ENCODE measurements at regions not wholly inside any gene's neighbourhood (a gene's known extent, or its start where the extent isn't known, plus 50 kb on each side); places are given as distances from the start of the nearest gene placed in this dataset.

DNA sequence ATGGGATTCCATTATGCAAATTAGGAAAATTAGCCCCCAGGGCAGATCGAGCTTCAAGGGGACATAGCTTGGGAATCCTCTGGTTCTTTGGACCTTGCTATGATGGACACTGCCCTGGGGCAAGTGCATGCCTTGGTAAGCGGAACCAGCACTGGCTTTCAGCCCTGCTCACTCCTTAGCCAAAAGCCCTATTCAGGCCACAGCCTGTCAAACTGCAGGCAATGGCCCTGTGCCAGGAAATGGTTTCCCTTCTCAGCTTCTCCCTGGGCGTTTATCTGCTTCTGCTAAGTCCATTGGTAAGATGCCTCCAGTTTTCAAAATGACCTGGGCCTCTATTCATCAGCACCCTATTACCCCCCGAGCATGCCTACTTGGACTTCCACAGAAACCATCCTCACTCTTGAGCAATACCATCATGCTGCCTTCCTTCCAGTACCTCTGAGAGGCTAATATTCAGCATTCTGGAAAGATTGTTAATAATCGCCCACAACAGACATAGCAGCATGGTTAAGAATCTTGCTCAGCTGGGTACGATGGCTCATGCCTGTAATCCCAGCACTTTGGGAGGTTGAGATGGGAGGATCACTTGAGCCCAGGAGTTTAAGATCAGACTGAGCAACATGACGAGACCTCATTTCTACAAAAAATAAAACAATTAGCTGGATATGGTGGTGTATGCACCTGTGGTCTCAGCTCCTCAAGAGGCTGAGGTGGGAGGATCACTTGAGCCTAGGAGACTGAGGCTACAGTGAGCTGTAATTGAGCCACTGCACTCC, 918.6 kb upstream of the AUTS2 start:
- DNase-seq (no peak), ATAC-seq (ENCODE audit: low FRiP score in 2 of 2) (no peak)
- Histone ChIP-seq H3K4me3 (no peak overlapping the region), H3K4me1 (no peaks in the 10 kb centered on the region), H3K9me3 (no peaks in the 10 kb centered on the region), H3K27ac (no peak overlapping the region), H3K36me3 (no peaks in the 10 kb centered on the region), H3K27me3 (no peaks in the 10 kb centered on the region)
- 73 to 74% methylated on average over 7 of the region's 7 CpGs for WGBS, 2 donors
- TF ChIP-seq, protein P1, sequence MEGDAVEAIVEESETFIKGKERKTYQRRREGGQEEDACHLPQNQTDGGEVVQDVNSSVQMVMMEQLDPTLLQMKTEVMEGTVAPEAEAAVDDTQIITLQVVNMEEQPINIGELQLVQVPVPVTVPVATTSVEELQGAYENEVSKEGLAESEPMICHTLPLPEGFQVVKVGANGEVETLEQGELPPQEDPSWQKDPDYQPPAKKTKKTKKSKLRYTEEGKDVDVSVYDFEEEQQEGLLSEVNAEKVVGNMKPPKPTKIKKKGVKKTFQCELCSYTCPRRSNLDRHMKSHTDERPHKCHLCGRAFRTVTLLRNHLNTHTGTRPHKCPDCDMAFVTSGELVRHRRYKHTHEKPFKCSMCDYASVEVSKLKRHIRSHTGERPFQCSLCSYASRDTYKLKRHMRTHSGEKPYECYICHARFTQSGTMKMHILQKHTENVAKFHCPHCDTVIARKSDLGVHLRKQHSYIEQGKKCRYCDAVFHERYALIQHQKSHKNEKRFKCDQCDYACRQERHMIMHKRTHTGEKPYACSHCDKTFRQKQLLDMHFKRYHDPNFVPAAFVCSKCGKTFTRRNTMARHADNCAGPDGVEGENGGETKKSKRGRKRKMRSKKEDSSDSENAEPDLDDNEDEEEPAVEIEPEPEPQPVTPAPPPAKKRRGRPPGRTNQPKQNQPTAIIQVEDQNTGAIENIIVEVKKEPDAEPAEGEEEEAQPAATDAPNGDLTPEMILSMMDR (IDR thresholded peaks at IDR 0.05) = no peak
- no peak for TF ChIP-seq POLR2AphosphoS5 (IDR thresholded peaks at IDR 0.05)
- TF ChIP-seq EP300 (IDR thresholded peaks at IDR 0.05) = no peak
- no peak for TF ChIP-seq POLR2A (IDR thresholded peaks at IDR 0.05)

DNA sequence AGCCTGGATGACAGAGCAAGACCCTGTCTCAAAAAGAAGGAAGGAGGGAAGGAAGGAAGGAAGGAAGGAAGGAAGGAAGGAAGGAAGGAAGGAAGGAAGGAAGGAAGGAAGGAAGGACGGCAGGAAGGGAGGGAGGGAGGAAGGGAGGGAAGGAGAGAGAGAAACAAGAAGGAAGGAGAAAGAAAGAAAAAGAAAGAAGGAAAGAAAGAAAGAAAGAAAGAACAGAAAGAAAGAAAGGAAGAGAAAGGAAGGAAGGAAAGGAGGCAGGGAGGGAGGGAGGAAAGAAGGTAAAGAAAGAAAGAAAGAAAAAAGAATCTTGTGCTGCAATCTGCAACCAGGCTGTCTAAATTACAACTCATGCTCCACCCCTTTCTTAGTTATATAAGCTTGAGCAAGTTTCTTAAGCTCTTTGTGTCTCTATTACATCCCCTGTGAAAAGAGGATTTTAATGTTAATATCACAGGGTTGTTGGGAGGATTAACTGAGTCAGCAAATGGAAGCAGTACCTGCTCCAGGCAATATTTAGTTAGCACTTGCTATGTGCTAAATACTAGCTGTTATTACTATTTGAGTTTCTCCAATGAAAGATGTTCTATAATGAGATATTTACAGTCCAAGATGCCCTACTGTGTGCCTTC, 917.9 kb upstream of the AUTS2 start:
- H3K27me3 ChIP-seq = no peaks in the 10 kb centered on the region
- DNase-seq = no peak
- H3K36me3 ChIP-seq = no peaks in the 10 kb centered on the region
- 59 to 73% methylated on average over 1 of the region's 1 CpG for WGBS, 2 donors
- H3K9me3 ChIP-seq = no peaks in the 10 kb centered on the region
- no peaks in the 10 kb centered on the region for H3K4me1 ChIP-seq
- no peak for TF ChIP-seq EP300 (IDR thresholded peaks at IDR 0.05)
- no peak for TF ChIP-seq POLR2AphosphoS5 (IDR thresholded peaks at IDR 0.05)
- TF ChIP-seq, protein P1 (IDR thresholded peaks at IDR 0.05) = no peak
- TF ChIP-seq POLR2A (IDR thresholded peaks at IDR 0.05) = no peak
- H3K27ac ChIP-seq = no peak overlapping the region
- no peak overlapping the region for H3K4me3 ChIP-seq
- no peak for ATAC-seq (ENCODE audit: low FRiP score in 2 of 2)

GRCh38 chr7:68682910-68683309, 915.4 kb upstream of the AUTS2 start:
- no peaks in the 10 kb centered on the region for H3K9me3 ChIP-seq
- no peaks in the 10 kb centered on the region for H3K27me3 ChIP-seq
- no peaks in the 10 kb centered on the region for H3K4me1 ChIP-seq
- no peak for TF ChIP-seq POLR2AphosphoS5 (IDR thresholded peaks at IDR 0.05)
- TF ChIP-seq, protein P1 (IDR thresholded peaks at IDR 0.05) = no peak
- TF ChIP-seq EP300 (IDR thresholded peaks at IDR 0.05) = no peak
- TF ChIP-seq POLR2A (IDR thresholded peaks at IDR 0.05) = no peak
- no peak overlapping the region for H3K27ac ChIP-seq
- WGBS, 2 donors = 46 to 53% methylated on average over 5 of the region's 5 CpGs
- H3K36me3 ChIP-seq = no peaks in the 10 kb centered on the region
- DNase-seq (no peak), ATAC-seq (ENCODE audit: low FRiP score in 2 of 2) (no peak)
- no peak overlapping the region for H3K4me3 ChIP-seq

DNA sequence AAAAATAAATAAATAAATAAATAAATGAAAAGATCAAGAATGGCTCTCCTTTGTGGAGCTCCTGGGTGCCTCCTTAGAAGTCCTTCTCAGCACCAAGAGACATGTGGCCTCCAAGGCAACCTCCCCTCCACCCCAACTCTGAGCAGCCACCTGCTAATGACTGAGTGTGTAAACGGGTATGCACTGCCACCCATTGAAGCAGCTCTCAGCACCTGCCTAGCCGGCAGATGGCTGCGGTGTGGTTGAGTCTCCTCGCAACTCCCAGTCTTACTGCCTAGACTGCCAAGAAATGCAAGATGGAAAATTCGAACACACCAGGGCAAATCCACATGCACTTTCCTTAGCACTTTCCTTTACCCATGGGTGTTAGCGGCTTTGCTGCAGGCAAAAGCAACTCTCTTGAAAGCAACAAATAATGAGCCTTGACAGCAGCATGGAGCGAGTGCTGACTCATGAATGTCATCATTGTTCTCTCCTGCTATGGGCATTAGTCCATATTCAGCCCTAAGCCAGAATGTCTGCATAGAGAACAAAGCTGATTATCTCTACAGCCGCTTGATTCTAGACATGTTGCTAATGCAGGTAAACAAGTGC, 913.9 kb upstream of the AUTS2 start:
- TF ChIP-seq POLR2A (IDR thresholded peaks at IDR 0.05) (no peak), POLR2AphosphoS5 (IDR thresholded peaks at IDR 0.05) (no peak), EP300 (IDR thresholded peaks at IDR 0.05) (no peak)
- TF ChIP-seq, protein P1 (IDR thresholded peaks at IDR 0.05) = no peak
- ATAC-seq (ENCODE audit: low FRiP score in 2 of 2) = no peak
- no peaks in the 10 kb centered on the region for H3K9me3 ChIP-seq
- 90 to 95% methylated on average over 8 of the region's 8 CpGs for WGBS, 2 donors
- no peak overlapping the region for H3K27ac ChIP-seq
- H3K4me3 ChIP-seq = no peak overlapping the region
- DNase-seq = no peak
- no peaks in the 10 kb centered on the region for H3K36me3 ChIP-seq
- no peaks in the 10 kb centered on the region for H3K27me3 ChIP-seq
- H3K4me1 ChIP-seq = no peaks in the 10 kb centered on the region
